GM23338 (cell line): ENCODE measurements at regions not wholly inside any gene's neighbourhood (a gene's known extent, or its start where the extent isn't known, plus 50 kb on each side); places are given as distances from the start of the nearest gene placed in this dataset.

Source experiments
- ATAC-seq: fragments of 200-7000 bp; cut with Tn5 transposase; 3 replicates; pipeline ENCODE4 v1.9.1; 2020
- DNase-seq: peaks from one replicate; pipeline ENCODE4 v3.0.0-alpha.2; 2015; ENCODE audit warnings: low spot score
- H2AFZ ChIP-seq: fragments of 200-600 bp; sonication (generic); 2 replicates; pipeline ENCODE4 v1.8.0; 2016; ENCODE audit warnings: antibody characterized with exemption, mild to moderate bottlenecking, moderate library complexity
- H3F3A ChIP-seq: fragments of 200-600 bp; sonication (generic); replicated peaks from 2 replicates; pipeline ENCODE4 v1.8.0; 2017; ENCODE audit warnings: antibody characterized with exemption, mixed run types, low read depth
- H3K27ac ChIP-seq: fragments of 200-600 bp; sonication (generic); 2 replicates; pipeline ENCODE4 v1.6.1; 2016; ENCODE audit warnings: low read depth
- H3K27me3 ChIP-seq: fragments of 200-600 bp; sonication (generic); 2 replicates; pipeline ENCODE4 v1.8.0; 2016; ENCODE audit warnings: mild to moderate bottlenecking, mixed run types, moderate library complexity; ENCODE audit not compliant: insufficient read depth
- H3K36me3 ChIP-seq: fragments of 200-600 bp; sonication (generic); 2 replicates; pipeline ENCODE4 v1.8.0; 2016; ENCODE audit warnings: mild to moderate bottlenecking; ENCODE audit not compliant: insufficient read depth
- H3K4me1 ChIP-seq: fragments of 200-600 bp; sonication (generic); 2 replicates; pipeline ENCODE4 v1.8.0; 2016; ENCODE audit warnings: mild to moderate bottlenecking, moderate library complexity; ENCODE audit not compliant: insufficient read depth
- H3K4me2 ChIP-seq: fragments of 200-600 bp; sonication (generic); 2 replicates; pipeline ENCODE4 v1.7.1; 2017; ENCODE audit warnings: mixed run types
- H3K4me3 ChIP-seq: fragments of 200-600 bp; sonication (generic); 2 replicates; pipeline ENCODE4 v1.6.1; 2016; ENCODE audit warnings: mixed run types
- H3K79me2 ChIP-seq: fragments of 200-600 bp; sonication (generic); replicated peaks from 2 replicates; pipeline ENCODE4 v1.8.0; 2017; ENCODE audit warnings: mild to moderate bottlenecking; ENCODE audit not compliant: insufficient read depth
- H3K9me2 ChIP-seq: fragments of 200-600 bp; sonication (generic); 2 replicates; pipeline ENCODE4 v1.8.0; 2017; ENCODE audit not compliant: insufficient read depth
- H4K20me1 ChIP-seq: fragments of 200-600 bp; sonication (generic); replicated peaks from 2 replicates; pipeline ENCODE4 v1.8.0; 2017; ENCODE audit warnings: mild to moderate bottlenecking; ENCODE audit not compliant: insufficient read depth
- H3K27ac Mint-ChIP-seq: 2 replicates; pipeline ENCODE4 v1.8.0; 2020; ENCODE audit warnings: inconsistent platforms, mild to moderate bottlenecking, moderate library complexity, mixed read lengths
- H3K27me3 Mint-ChIP-seq: 3 replicates; pipeline ENCODE4 v1.8.0; 2022; ENCODE audit warnings: low read depth, mild to moderate bottlenecking, moderate library complexity, mixed read lengths, inconsistent platforms; ENCODE audit not compliant: insufficient read depth, poor library complexity
- H3K36me3 Mint-ChIP-seq: 3 replicates; pipeline ENCODE4 v1.8.0; 2021; ENCODE audit warnings: low read depth, mild to moderate bottlenecking, inconsistent platforms, moderate library complexity, mixed read lengths
- H3K4me1 Mint-ChIP-seq: 3 replicates; pipeline ENCODE4 v1.8.0; 2020; ENCODE audit warnings: mild to moderate bottlenecking, inconsistent platforms, mixed read lengths
- H3K4me3 Mint-ChIP-seq: 3 replicates; pipeline ENCODE4 v1.8.0; 2021; ENCODE audit warnings: moderate library complexity, mild to moderate bottlenecking, inconsistent platforms, mixed read lengths
- H3K9me3 Mint-ChIP-seq: 3 replicates; pipeline ENCODE4 v1.8.0; 2020; ENCODE audit warnings: moderate library complexity, mild to moderate bottlenecking, inconsistent platforms, mixed read lengths
- CREB1 ChIP-seq: fragments of 250-450 bp; sonication (Bioruptor Pico); IDR thresholded peaks from 2 replicates; pipeline ENCODE4 v1.5.0; 2020; ENCODE audit warnings: low read depth, mild to moderate bottlenecking, moderate library complexity
- CTCF ChIP-seq, 2 experiments: fragments of 200-600 bp in 1 of 2; sonication (generic) in 1 of 2; conservative IDR thresholded peaks; 2 replicates each; pipeline versions ENCODE4 v1.5.1 to v1.6.1; 2016 to 2017; ENCODE audit warnings: antibody characterized with exemption in 2 of 2, low read depth in 2 of 2, mild to moderate bottlenecking in 2 of 2, moderate library complexity in 1 of 2
- ETS1 ChIP-seq: IDR thresholded peaks from 2 replicates; pipeline ENCODE4 v1.6.1; 2016; ENCODE audit warnings: antibody characterized with exemption
- EZH2 ChIP-seq: fragments of 200-600 bp; sonication (generic); IDR thresholded peaks from one replicate; pipeline ENCODE4 v1.8.0; 2017; ENCODE audit warnings: antibody characterized with exemption, mild to moderate bottlenecking, low read depth; ENCODE audit not compliant: unreplicated experiment
- EZH2phosphoT487 ChIP-seq: fragments of 200-600 bp; sonication (generic); IDR thresholded peaks from one replicate; pipeline ENCODE4 v1.8.1; 2018; ENCODE audit warnings: antibody characterized with exemption; ENCODE audit not compliant: unreplicated experiment
- JUNB ChIP-seq: IDR thresholded peaks from one replicate; pipeline ENCODE4 v1.6.1; 2016; ENCODE audit warnings: antibody characterized with exemption; ENCODE audit not compliant: unreplicated experiment
- POLR2AphosphoS5 ChIP-seq: IDR thresholded peaks from 2 replicates; pipeline ENCODE4 v1.6.1; 2016; ENCODE audit warnings: antibody characterized with exemption, low read depth
- REST ChIP-seq: IDR thresholded peaks from one replicate; pipeline ENCODE4 v1.6.1; 2018; ENCODE audit warnings: antibody characterized with exemption; ENCODE audit not compliant: unreplicated experiment
- STAT1 ChIP-seq: IDR thresholded peaks from one replicate; pipeline ENCODE4 v1.6.1; 2016; ENCODE audit warnings: antibody characterized with exemption; ENCODE audit not compliant: unreplicated experiment
- ZNF114 ChIP-seq: fragments of 250-450 bp; sonication (Bioruptor Pico); IDR thresholded peaks from 2 replicates; pipeline ENCODE4 v1.5.0; 2020; ENCODE audit warnings: mild to moderate bottlenecking, moderate library complexity
- ZNF462 ChIP-seq: fragments of 250-450 bp; sonication (Bioruptor Pico); IDR thresholded peaks from 2 replicates; pipeline ENCODE4 v1.5.0; 2020; ENCODE audit warnings: mild to moderate bottlenecking, moderate library complexity

GRCh38 chr4:37002625-37003024 is 241.9 kb upstream of the NWD2 start:
- Mint-ChIP-seq H3K36me3 (peaks cover 20% of the 10 kb centered on the region; the same call in 2 of the 3 replicates), H3K9me3 (peaks cover 20% of the 10 kb centered on the region; the same call in 2 of the 3 replicates), H3K27ac (no peak overlapping the region), H3K27me3 (no peaks in the 10 kb centered on the region), H3K4me1 (peaks cover 17% of the 10 kb centered on the region), H3K4me3 (no peak overlapping the region)
- H3K27ac ChIP-seq: no peak overlapping the region
- ATAC-seq: no peak
- TF ChIP-seq ZNF114 (CRISPR knock-in tag) (no peak), POLR2AphosphoS5 (no peak), STAT1 (no peak), CTCF (conservative IDR thresholded peaks at IDR 0.05; ENCODE audit: low read depth in 2 of 2) (no peak), JUNB (no peak), REST (no peak), CREB1 (no peak), ETS1 (no peak), EZH2 (no peak), EZH2phosphoT487 (no peak), ZNF462 (no peak)
- peaks cover 12% of the 10 kb centered on the region for H3K4me1 ChIP-seq
- no peaks in the 10 kb centered on the region for H3K27me3 ChIP-seq
- H3K9me2 ChIP-seq: 0 out of 2 replicates have a peak, but pooled peaks cover 9% of the 10 kb centered on the region
- H4K20me1 ChIP-seq: no peaks in the 10 kb centered on the region
- no peaks in the 10 kb centered on the region for H3F3A ChIP-seq
- H3K4me2 ChIP-seq: no peak overlapping the region
- no peaks in the 10 kb centered on the region for H3K79me2 ChIP-seq
- H3K4me3 ChIP-seq: no peak overlapping the region
- no peaks in the 10 kb centered on the region for H3K36me3 ChIP-seq
- DNase-seq: no peak
- H2AFZ ChIP-seq: no peak overlapping the region
